Chondrocyte (in vitro differentiated cells): ENCODE measurements at regions not wholly inside any gene's neighbourhood (a gene's known extent, or its start where the extent isn't known, plus 50 kb on each side); places are given as distances from the start of the nearest gene placed in this dataset. TPM values are rescaled to one million over a fixed set of nuclear protein-coding genes. Genes with fewer than 3 reads are reported as not detected.

Experiments
- DNase-seq: peaks from one replicate; pipeline ENCODE4 v3.0.0; 2021; ENCODE audit warnings: mixed read lengths, low spot score
- H3K27ac Mint-ChIP-seq: one replicate; pipeline ENCODE4 v1.8.0; 2021; ENCODE audit warnings: mild to moderate bottlenecking, moderate library complexity, mixed read lengths; ENCODE audit not compliant: unreplicated experiment
- H3K27me3 Mint-ChIP-seq: 2 replicates; pipeline ENCODE4 v1.8.0; 2021; ENCODE audit warnings: low read depth, mixed read lengths
- H3K36me3 Mint-ChIP-seq: 2 replicates; pipeline ENCODE4 v1.8.0; 2021; ENCODE audit warnings: low read depth, mixed read lengths
- H3K4me1 Mint-ChIP-seq: 2 replicates; pipeline ENCODE4 v1.8.0; 2021; ENCODE audit warnings: low read depth, mild to moderate bottlenecking, mixed read lengths
- H3K4me3 Mint-ChIP-seq: one replicate; pipeline ENCODE4 v1.8.0; 2021; ENCODE audit warnings: mild to moderate bottlenecking, moderate library complexity, mixed read lengths; ENCODE audit not compliant: unreplicated experiment
- H3K9me3 Mint-ChIP-seq: 2 replicates; pipeline ENCODE4 v1.8.0; 2021; ENCODE audit warnings: low read depth, mixed read lengths
- CTCF ChIP-seq: fragments of 200-600 bp; sonication (generic); IDR thresholded peaks from 2 replicates; pipeline ENCODE4 v1.5.0; 2021; ENCODE audit warnings: antibody characterized with exemption, mild to moderate bottlenecking, moderate library complexity
- microRNA-seq: library from miRNA; unstranded; fragments of <30 nt; microRNA quantifications from one replicate; pipeline ENCODE4 v1.2.0, GENCODE V29; 2020; ENCODE audit warnings: borderline number of aligned reads

GRCh38 chrX:6291444-6291843, 62.8 kb upstream of the NLGN4X start:
- peaks cover 7% of the 10 kb centered on the region for H3K9me3 Mint-ChIP-seq
- no peak for TF ChIP-seq CTCF
- no peaks in the 10 kb centered on the region for H3K27me3 Mint-ChIP-seq
- no peak overlapping the region for H3K27ac Mint-ChIP-seq
- no peak for DNase-seq
- no peaks in the 10 kb centered on the region for H3K4me1 Mint-ChIP-seq
- no peak overlapping the region for H3K4me3 Mint-ChIP-seq
- no peaks in the 10 kb centered on the region for H3K36me3 Mint-ChIP-seq

- Mint-ChIP-seq H3K27ac (no peak overlapping the region), H3K4me1 (no peaks in the 10 kb centered on the region), H3K36me3 (no peaks in the 10 kb centered on the region), H3K27me3 (peaks cover 3% of the 10 kb centered on the region), H3K4me3 (no peak overlapping the region), H3K9me3 (peaks cover 2% of the 10 kb centered on the region)
- no peak for DNase-seq
- no peak for TF ChIP-seq CTCF
Measured at GRCh38 chrX:6283826-6284225, 55.2 kb upstream of the NLGN4X start.

- TF ChIP-seq CTCF = no peak
- Mint-ChIP-seq H3K4me1 (no peaks in the 10 kb centered on the region), H3K27me3 (peaks cover 3% of the 10 kb centered on the region), H3K36me3 (no peaks in the 10 kb centered on the region), H3K4me3 (no peak overlapping the region), H3K9me3 (peaks cover 9% of the 10 kb centered on the region), H3K27ac (no peak overlapping the region)
- no peak for DNase-seq
Measured at GRCh38 chrX:6279277-6279909, 50.7 kb upstream of the NLGN4X start.

Small RNA genes lying in the stretch of these regions (microRNA-seq; reads per million reads assigned to microRNA genes)
- not detected for gene MIR4770
